ENCODE measurements at regions not wholly inside any gene's neighbourhood (a gene's known extent, or its start where the extent isn't known, plus 50 kb on each side); places are given as distances from the start of the nearest gene placed in this dataset.

DNA sequence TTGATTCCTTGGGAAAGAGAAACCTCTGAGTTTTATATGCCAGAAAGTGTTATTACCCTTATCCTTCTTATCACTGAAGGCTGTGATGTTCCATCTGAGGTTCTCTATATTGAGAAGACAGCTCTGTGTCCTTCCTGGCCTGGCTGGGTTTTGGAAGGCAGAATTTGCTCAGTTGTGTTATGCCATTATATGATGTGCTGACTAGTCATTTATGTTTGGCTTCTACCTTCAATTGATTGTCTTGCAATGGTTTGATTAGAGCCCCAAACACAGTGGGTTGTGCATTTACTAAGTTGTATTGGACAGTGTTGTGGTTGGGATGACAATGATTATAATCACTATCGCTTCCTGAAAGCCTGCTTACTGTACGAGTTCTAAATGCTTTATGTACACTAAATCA is 265.7 kb downstream of the SNAPC1 start:
- H3K9me3 ChIP-seq (ENCODE audit: control extremely low read depth in 1 of 3, control insufficient read depth in 2 of 3, insufficient read depth in 1 of 3, low read length in 2 of 3) = peaks cover 0 to 2% (median 0%) of the 10 kb centered on the region in 3 donors
- intact Hi-C loops (cut with micrococcal nuclease) = no loop called here
- Mint-ChIP-seq H3K27ac (no peak overlapping the region), H3K4me1 (peaks cover 39% of the 10 kb centered on the region), H3K27me3 (no peaks in the 10 kb centered on the region), H3K4me3 (peak overlapping the region; percentile 1), H3K9me3 (ENCODE audit: insufficient read depth) (no peaks in the 10 kb centered on the region)
- WGBS (ENCODE audit: insufficient coverage) = no CpG with 5 or more reads among the region's 2 CpGs
- H3K27ac ChIP-seq (ENCODE audit: low read length in 2 of 2) = no peak overlapping the region
- DNase-seq = no peak
- H3K36me3 ChIP-seq (replicated peaks in 1 of 2; ENCODE audit: control extremely low read depth in 1 of 2, control insufficient read depth in 1 of 2, extremely low read depth in 1 of 2, insufficient read depth in 2 of 2, low read length in 1 of 2) = no peaks in the 10 kb centered on the region
- H3K4me2 ChIP-seq (replicated peaks; ENCODE audit: low read depth, low read length, poor library complexity, severe bottlenecking) = no peak overlapping the region
- H3K9ac ChIP-seq (ENCODE audit: low read length) = no peak overlapping the region
- ChIA-PET POLR2A (no interaction called here), CTCF (interaction anchor here (1.5 kb wide), 1 partner anchor 16 kb away, joined by 3 read pairs; no protein-coding TSS in a partner anchor)
- no peak overlapping the region for H2AFZ ChIP-seq (ENCODE audit: insufficient read depth, low read depth, low read length, poor library complexity, severe bottlenecking)
- H3K4me1 ChIP-seq (ENCODE audit: control insufficient read depth in 2 of 2, insufficient read depth in 2 of 2, low read length in 2 of 2) = peaks cover 24 to 27% of the 10 kb centered on the region in 2 donors
- H3K27me3 ChIP-seq (replicated peaks in 1 of 4; ENCODE audit: control extremely low read depth in 1 of 4, control insufficient read depth in 3 of 4, insufficient read depth in 4 of 4, low read length in 3 of 4) = no peaks in the 10 kb centered on the region
- H3K79me2 ChIP-seq (ENCODE audit: control insufficient read depth, insufficient read depth, low read length) = no peaks in the 10 kb centered on the region
- ATAC-seq (ENCODE audit: low read depth) = no peak
- no peak overlapping the region for H3K4me3 ChIP-seq (ENCODE audit: control extremely low read depth in 1 of 5, extremely low read depth in 1 of 5, insufficient read depth in 1 of 5, low read depth in 2 of 5, low read length in 4 of 5)
- TF ChIP-seq, protein P1, sequence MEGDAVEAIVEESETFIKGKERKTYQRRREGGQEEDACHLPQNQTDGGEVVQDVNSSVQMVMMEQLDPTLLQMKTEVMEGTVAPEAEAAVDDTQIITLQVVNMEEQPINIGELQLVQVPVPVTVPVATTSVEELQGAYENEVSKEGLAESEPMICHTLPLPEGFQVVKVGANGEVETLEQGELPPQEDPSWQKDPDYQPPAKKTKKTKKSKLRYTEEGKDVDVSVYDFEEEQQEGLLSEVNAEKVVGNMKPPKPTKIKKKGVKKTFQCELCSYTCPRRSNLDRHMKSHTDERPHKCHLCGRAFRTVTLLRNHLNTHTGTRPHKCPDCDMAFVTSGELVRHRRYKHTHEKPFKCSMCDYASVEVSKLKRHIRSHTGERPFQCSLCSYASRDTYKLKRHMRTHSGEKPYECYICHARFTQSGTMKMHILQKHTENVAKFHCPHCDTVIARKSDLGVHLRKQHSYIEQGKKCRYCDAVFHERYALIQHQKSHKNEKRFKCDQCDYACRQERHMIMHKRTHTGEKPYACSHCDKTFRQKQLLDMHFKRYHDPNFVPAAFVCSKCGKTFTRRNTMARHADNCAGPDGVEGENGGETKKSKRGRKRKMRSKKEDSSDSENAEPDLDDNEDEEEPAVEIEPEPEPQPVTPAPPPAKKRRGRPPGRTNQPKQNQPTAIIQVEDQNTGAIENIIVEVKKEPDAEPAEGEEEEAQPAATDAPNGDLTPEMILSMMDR (IDR thresholded peaks at IDR 0.05) = no peak
- no peak for TF ChIP-seq EZH2 (IDR thresholded peaks at IDR 0.05; ENCODE audit: borderline replicate concordance, insufficient read depth, low read depth, low read length, poor library complexity, severe bottlenecking)
- no peaks in the 10 kb centered on the region for H4K20me1 ChIP-seq (ENCODE audit: control insufficient read depth, insufficient read depth, low read length, poor library complexity, severe bottlenecking)

DNA sequence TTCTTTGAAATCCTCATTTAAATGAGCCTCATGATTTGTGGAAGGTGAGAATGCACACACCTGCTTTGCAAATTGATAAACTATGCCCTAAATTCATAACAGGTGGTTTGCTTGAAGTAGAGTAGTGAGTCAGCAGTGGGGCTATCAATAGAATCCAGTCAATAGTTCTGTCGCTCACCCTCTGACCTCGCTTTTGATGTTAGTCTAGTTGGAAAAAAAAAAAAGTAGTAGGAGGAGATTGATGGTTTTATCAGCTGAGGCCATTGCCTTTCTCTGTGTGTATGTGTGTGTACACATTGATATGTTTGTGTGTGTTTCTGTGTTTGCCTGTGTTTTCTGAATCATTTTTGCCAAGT is 267.3 kb downstream of the SNAPC1 start:
- intact Hi-C loops (cut with micrococcal nuclease) = no loop called here
- POLR2A ChIA-PET = no interaction called here
- Mint-ChIP-seq H3K27ac (peak overlapping the region; percentile 18), H3K4me1 (peaks cover 39% of the 10 kb centered on the region), H3K27me3 (no peaks in the 10 kb centered on the region), H3K4me3 (peak overlapping the region; percentile 74), H3K9me3 (ENCODE audit: insufficient read depth) (peaks cover 2% of the 10 kb centered on the region)
- H3K4me1 ChIP-seq (ENCODE audit: control insufficient read depth in 2 of 2, insufficient read depth in 2 of 2, low read length in 2 of 2) = peaks cover 24 to 27% of the 10 kb centered on the region in 2 donors
- no peak for TF ChIP-seq EZH2 (IDR thresholded peaks at IDR 0.05; ENCODE audit: borderline replicate concordance, insufficient read depth, low read depth, low read length, poor library complexity, severe bottlenecking)
- TF ChIP-seq, protein P1 (IDR thresholded peaks at IDR 0.05) = no peak
- peaks cover 0 to 3% (median 3%) of the 10 kb centered on the region in 3 donors for H3K9me3 ChIP-seq (ENCODE audit: control extremely low read depth in 1 of 3, control insufficient read depth in 2 of 3, insufficient read depth in 1 of 3, low read length in 2 of 3)
- H3K4me2 ChIP-seq (replicated peaks; ENCODE audit: low read depth, low read length, poor library complexity, severe bottlenecking) = peak overlapping the region; percentile 52
- H4K20me1 ChIP-seq (ENCODE audit: control insufficient read depth, insufficient read depth, low read length, poor library complexity, severe bottlenecking) = no peaks in the 10 kb centered on the region
- no peak overlapping the region for H3K27ac ChIP-seq (ENCODE audit: low read length in 2 of 2)
- peak overlapping the region; percentile 50 for H2AFZ ChIP-seq (ENCODE audit: insufficient read depth, low read depth, low read length, poor library complexity, severe bottlenecking)
- H3K27me3 ChIP-seq (replicated peaks in 1 of 4; ENCODE audit: control extremely low read depth in 1 of 4, control insufficient read depth in 3 of 4, insufficient read depth in 4 of 4, low read length in 3 of 4) = no peaks in the 10 kb centered on the region
- no peak overlapping the region for H3K4me3 ChIP-seq (ENCODE audit: control extremely low read depth in 1 of 5, extremely low read depth in 1 of 5, insufficient read depth in 1 of 5, low read depth in 2 of 5, low read length in 4 of 5)
- no peak overlapping the region for H3K9ac ChIP-seq (ENCODE audit: low read length)
- CTCF ChIA-PET = no interaction called here
- 71% methylated on average over 2 of the region's 2 CpGs for WGBS (ENCODE audit: insufficient coverage)
- no peak for ATAC-seq (ENCODE audit: low read depth)
- no peaks in the 10 kb centered on the region for H3K79me2 ChIP-seq (ENCODE audit: control insufficient read depth, insufficient read depth, low read length)
- no peak for DNase-seq
- no peaks in the 10 kb centered on the region for H3K36me3 ChIP-seq (replicated peaks in 1 of 2; ENCODE audit: control extremely low read depth in 1 of 2, control insufficient read depth in 1 of 2, extremely low read depth in 1 of 2, insufficient read depth in 2 of 2, low read length in 1 of 2)
